Endothelial cell of umbilical vein (primary cell): ENCODE measurements at regions not wholly inside any gene's neighbourhood (a gene's known extent, or its start where the extent isn't known, plus 50 kb on each side); places are given as distances from the start of the nearest gene placed in this dataset.

Experiments used
- CTCF ChIP-seq, 2 donors: IDR thresholded peaks; 1 replicate in 1 of 2; 2 replicates in 1 of 2; pipeline ENCODE4 v1.5.1; 2011; ENCODE audit warnings: low read length in 2 of 2, mild to moderate bottlenecking in 2 of 2, moderate library complexity in 2 of 2, control low read depth in 1 of 2, inconsistent platforms in 1 of 2, low read depth in 1 of 2; ENCODE audit not compliant: insufficient read depth in 1 of 2; ENCODE audit errors: extremely low read depth in 1 of 2
- EZH2 ChIP-seq: IDR thresholded peaks from 2 replicates; pipeline ENCODE4 v1.6.1; 2012; ENCODE audit warnings: borderline replicate concordance, low read depth, mild to moderate bottlenecking, moderate library complexity, low read length, inconsistent platforms; ENCODE audit not compliant: severe bottlenecking
- FOS ChIP-seq: IDR thresholded peaks from 2 replicates; pipeline ENCODE4 v1.6.1; 2011; ENCODE audit warnings: mild to moderate bottlenecking, low read length, moderate library complexity, borderline replicate concordance; ENCODE audit not compliant: insufficient read depth
- JUN ChIP-seq: IDR thresholded peaks from 2 replicates; pipeline ENCODE4 v1.6.1; 2011; ENCODE audit warnings: borderline replicate concordance, low read depth; ENCODE audit not compliant: insufficient read length, insufficient read depth
- MAX ChIP-seq: IDR thresholded peaks from 2 replicates; pipeline ENCODE4 v1.6.1; 2011; ENCODE audit not compliant: insufficient read depth, insufficient read length
- MYC ChIP-seq: IDR thresholded peaks from one replicate; pipeline ENCODE4 v1.6.1; 2011; ENCODE audit warnings: mild to moderate bottlenecking, low read depth, low read length
- POLR2A ChIP-seq: IDR thresholded peaks from 2 replicates; pipeline ENCODE4 v1.6.1; 2012; ENCODE audit warnings: low read depth, mild to moderate bottlenecking, control low read depth, low read length
- POLR2AphosphoS5 ChIP-seq: IDR thresholded peaks from 2 replicates; pipeline ENCODE4 v1.6.1; 2012; ENCODE audit warnings: low read depth, mild to moderate bottlenecking, control low read depth, low read length, moderate library complexity; ENCODE audit not compliant: insufficient read depth

- TF ChIP-seq POLR2A (no peak), CTCF (IDR thresholded peaks at IDR 0.05; ENCODE audit: extremely low read depth in 1 of 2, insufficient read depth in 1 of 2, low read depth in 1 of 2, low read length in 2 of 2) (no peak), POLR2AphosphoS5 (no peak), EZH2 (no peak), MAX (no peak), MYC (no peak), FOS (no peak), JUN (no peak)
Observed at GRCh38 chr5:2866662-2867372, 115.3 kb upstream of the IRX2 start.
